Natural killer cell (primary cell): ENCODE measurements at regions not wholly inside any gene's neighbourhood (a gene's known extent, or its start where the extent isn't known, plus 50 kb on each side); places are given as distances from the start of the nearest gene placed in this dataset.

ENCODE experiments used
- ATAC-seq, 3 donors: fragments of 150-1000 bp in 2 of 3; fragments of 200-7000 bp in 1 of 3; cut with Tn5 transposase; 1 replicate in 1 of 3; 2 replicates in 2 of 3; pipeline ENCODE4 v1.10.0; 2021; ENCODE audit warnings: mild to moderate bottlenecking in 2 of 3, moderate library complexity in 2 of 3
- DNase-seq, 2 donors: peaks; one replicate each; pipeline versions ENCODE4 v3.0.0 to v3.0.0-alpha.2; 2013 to 2021; ENCODE audit warnings: mixed read lengths in 1 of 2
- H3K27ac ChIP-seq: one replicate; pipeline ENCODE4 v1.5.1; 2013; ENCODE audit warnings: mild to moderate bottlenecking, low read length
- H3K27me3 ChIP-seq: one replicate; pipeline ENCODE4 v1.6.1; 2013; ENCODE audit warnings: low read length; ENCODE audit not compliant: control insufficient read depth, insufficient read depth
- H3K36me3 ChIP-seq: one replicate; pipeline ENCODE4 v1.6.1; 2013; ENCODE audit warnings: low read length; ENCODE audit not compliant: control insufficient read depth, insufficient read depth
- H3K4me1 ChIP-seq: one replicate; pipeline ENCODE4 v1.6.1; 2013; ENCODE audit warnings: low read length; ENCODE audit not compliant: control insufficient read depth, insufficient read depth
- H3K4me3 ChIP-seq: one replicate; pipeline ENCODE4 v1.5.1; 2013; ENCODE audit warnings: low read length
- H3K9me3 ChIP-seq: one replicate; pipeline ENCODE4 v1.6.1; 2013; ENCODE audit warnings: low read length; ENCODE audit not compliant: control insufficient read depth, insufficient read depth
- H3K27ac Mint-ChIP-seq, 2 donors: one replicate each; pipeline ENCODE4 v1.8.0; 2022; ENCODE audit warnings: mild to moderate bottlenecking in 2 of 2, mixed read lengths in 2 of 2, moderate library complexity in 1 of 2
- H3K27me3 Mint-ChIP-seq, 2 donors: one replicate each; pipeline ENCODE4 v1.8.0; 2022; ENCODE audit warnings: low read depth in 2 of 2, mixed read lengths in 2 of 2
- H3K36me3 Mint-ChIP-seq: one replicate; pipeline ENCODE4 v1.8.0; 2022; ENCODE audit warnings: mixed read lengths
- H3K4me1 Mint-ChIP-seq, 2 donors: one replicate each; pipeline ENCODE4 v1.8.0; 2022; ENCODE audit warnings: mixed read lengths in 2 of 2
- H3K4me3 Mint-ChIP-seq: one replicate; pipeline ENCODE4 v1.8.0; 2022; ENCODE audit warnings: mild to moderate bottlenecking, moderate library complexity, mixed read lengths
- H3K9me3 Mint-ChIP-seq, 2 donors: one replicate each; pipeline ENCODE4 v1.8.0; 2022; ENCODE audit warnings: mixed read lengths in 2 of 2
- WGBS: methylation state at CpG from one replicate; pipeline ENCODE4 v1.1.7; 2013; ENCODE audit warnings: missing lambda C conversion rate; ENCODE audit not compliant: insufficient coverage; 5-methylcytosine and 5-hydroxymethylcytosine counted together
- intact Hi-C: fragments of 100-400 bp; cut with micrococcal nuclease; formaldehyde crosslinking; loops from one replicate; pipeline ENCODE4 v1.14.2; 2022
- TF ChIP-seq, protein P1 (sequence below): fragments of 200-600 bp; IDR thresholded peaks from one replicate; pipeline ENCODE4 v1.8.0; 2022; ENCODE audit warnings: antibody characterized with exemption

- no peak overlapping the region for H3K27ac Mint-ChIP-seq
- H3K36me3 ChIP-seq = no peaks in the 10 kb centered on the region
- 100% methylated on average over 1 of the region's 1 CpG for WGBS
- H3K27me3 Mint-ChIP-seq = no peaks in the 10 kb centered on the region
- H3K4me3 Mint-ChIP-seq = no peak overlapping the region
- DNase-seq (no peak), ATAC-seq (no peak)
- no peak overlapping the region for H3K27ac ChIP-seq
- no peaks in the 10 kb centered on the region for H3K9me3 ChIP-seq
- intact Hi-C loops = no loop called here
- no peaks in the 10 kb centered on the region for H3K4me1 ChIP-seq
- no peak overlapping the region for H3K4me3 ChIP-seq
- no peaks in the 10 kb centered on the region for H3K27me3 ChIP-seq
- H3K36me3 Mint-ChIP-seq = peaks cover 7% of the 10 kb centered on the region
- TF ChIP-seq, protein P1, sequence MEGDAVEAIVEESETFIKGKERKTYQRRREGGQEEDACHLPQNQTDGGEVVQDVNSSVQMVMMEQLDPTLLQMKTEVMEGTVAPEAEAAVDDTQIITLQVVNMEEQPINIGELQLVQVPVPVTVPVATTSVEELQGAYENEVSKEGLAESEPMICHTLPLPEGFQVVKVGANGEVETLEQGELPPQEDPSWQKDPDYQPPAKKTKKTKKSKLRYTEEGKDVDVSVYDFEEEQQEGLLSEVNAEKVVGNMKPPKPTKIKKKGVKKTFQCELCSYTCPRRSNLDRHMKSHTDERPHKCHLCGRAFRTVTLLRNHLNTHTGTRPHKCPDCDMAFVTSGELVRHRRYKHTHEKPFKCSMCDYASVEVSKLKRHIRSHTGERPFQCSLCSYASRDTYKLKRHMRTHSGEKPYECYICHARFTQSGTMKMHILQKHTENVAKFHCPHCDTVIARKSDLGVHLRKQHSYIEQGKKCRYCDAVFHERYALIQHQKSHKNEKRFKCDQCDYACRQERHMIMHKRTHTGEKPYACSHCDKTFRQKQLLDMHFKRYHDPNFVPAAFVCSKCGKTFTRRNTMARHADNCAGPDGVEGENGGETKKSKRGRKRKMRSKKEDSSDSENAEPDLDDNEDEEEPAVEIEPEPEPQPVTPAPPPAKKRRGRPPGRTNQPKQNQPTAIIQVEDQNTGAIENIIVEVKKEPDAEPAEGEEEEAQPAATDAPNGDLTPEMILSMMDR = no peak
- H3K4me1 Mint-ChIP-seq = no peaks in the 10 kb centered on the region
- peaks cover 5 to 24% of the 10 kb centered on the region in 2 donors for H3K9me3 Mint-ChIP-seq
Observed at GRCh38 chr6:85996034-85996375, 353.3 kb upstream of the SYNCRIP start.

- 79% methylated on average over 2 of the region's 2 CpGs for WGBS
- intact Hi-C loops = no loop called here
- H3K27me3 Mint-ChIP-seq = no peaks in the 10 kb centered on the region
- H3K9me3 Mint-ChIP-seq = peaks cover 5 to 24% of the 10 kb centered on the region in 2 donors
- TF ChIP-seq, protein P1 = no peak
- no peaks in the 10 kb centered on the region for H3K4me1 Mint-ChIP-seq
- no peak overlapping the region for H3K27ac Mint-ChIP-seq
- H3K4me1 ChIP-seq = no peaks in the 10 kb centered on the region
- H3K36me3 Mint-ChIP-seq = peaks cover 7% of the 10 kb centered on the region
- H3K27me3 ChIP-seq = no peaks in the 10 kb centered on the region
- DNase-seq (no peak), ATAC-seq (no peak)
- H3K4me3 Mint-ChIP-seq = no peak overlapping the region
- H3K9me3 ChIP-seq = no peaks in the 10 kb centered on the region
- H3K36me3 ChIP-seq = no peaks in the 10 kb centered on the region
- H3K27ac ChIP-seq = no peak overlapping the region
- H3K4me3 ChIP-seq = no peak overlapping the region
Observed at GRCh38 chr6:85995339-85996033, 352.8 kb upstream of the SYNCRIP start.

DNA sequence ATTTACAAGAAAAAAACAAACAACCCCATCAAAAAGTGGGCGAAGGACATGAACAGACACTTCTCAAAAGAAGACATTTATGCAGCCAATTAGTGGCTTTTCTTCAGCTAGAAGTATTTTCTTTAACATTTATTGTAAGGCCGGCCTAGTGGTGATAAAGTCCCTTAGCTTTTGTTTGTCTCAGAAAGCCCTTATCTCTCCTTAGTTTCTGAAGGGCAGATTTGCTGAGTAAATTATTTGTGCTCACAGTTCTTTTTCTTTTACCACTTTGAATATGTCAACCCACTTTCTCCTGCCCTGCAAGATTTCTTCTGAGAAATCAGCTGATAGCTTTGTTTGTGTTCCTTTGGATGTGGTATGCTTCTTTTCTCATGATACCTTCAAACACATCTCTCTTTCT is 344.0 kb upstream of the SYNCRIP start:
- no CpG with 5 or more reads among the region's 2 CpGs for WGBS
- DNase-seq = no peak
- Histone ChIP-seq H3K27me3 (no peaks in the 10 kb centered on the region), H3K36me3 (no peaks in the 10 kb centered on the region), H3K4me1 (no peaks in the 10 kb centered on the region), H3K9me3 (peaks cover 17% of the 10 kb centered on the region), H3K27ac (no peak overlapping the region), H3K4me3 (no peak overlapping the region)
- TF ChIP-seq, protein P1 = no peak
- Mint-ChIP-seq H3K4me3 (no peak overlapping the region), H3K27ac (no peak overlapping the region), H3K9me3 (peaks cover 16 to 25% of the 10 kb centered on the region in 2 donors), H3K36me3 (peaks cover 6% of the 10 kb centered on the region), H3K4me1 (no peaks in the 10 kb centered on the region), H3K27me3 (no peaks in the 10 kb centered on the region)
- intact Hi-C loops = no loop called here
- no peak for ATAC-seq

- Mint-ChIP-seq H3K9me3 (peaks cover 13 to 24% of the 10 kb centered on the region in 2 donors), H3K4me3 (no peak overlapping the region), H3K27me3 (no peaks in the 10 kb centered on the region), H3K27ac (no peak overlapping the region), H3K4me1 (no peaks in the 10 kb centered on the region), H3K36me3 (peaks cover 6% of the 10 kb centered on the region)
- Histone ChIP-seq H3K4me3 (no peak overlapping the region), H3K27me3 (no peaks in the 10 kb centered on the region), H3K9me3 (peaks cover 11% of the 10 kb centered on the region), H3K27ac (no peak overlapping the region), H3K36me3 (no peaks in the 10 kb centered on the region), H3K4me1 (no peaks in the 10 kb centered on the region)
- ATAC-seq = no peak
- no peak for DNase-seq
- TF ChIP-seq, protein P1 = no peak
- 57% methylated on average over 2 of the region's 2 CpGs for WGBS
- intact Hi-C loops = no loop called here
Observed at GRCh38 chr6:85983032-85983659, 340.5 kb upstream of the SYNCRIP start.
